ENCODE measurements at regions not wholly inside any gene's neighbourhood (a gene's known extent, or its start where the extent isn't known, plus 50 kb on each side); places are given as distances from the start of the nearest gene placed in this dataset.

- H3K27ac ChIP-seq (ENCODE audit: extremely low read depth, low read depth, low read length): no peak overlapping the region
- no peak overlapping the region for H3K4me3 ChIP-seq (ENCODE audit: low read depth, low read length)
- H3K9me3 ChIP-seq (ENCODE audit: control insufficient read depth, insufficient read depth, low read depth, low read length): no peaks in the 10 kb centered on the region
- no peaks in the 10 kb centered on the region for H3K36me3 ChIP-seq (ENCODE audit: control insufficient read depth in 2 of 2, insufficient read depth in 1 of 2, low read length in 2 of 2)
- TF ChIP-seq ZNF837 (tag by site-specific recombination; IDR thresholded peaks at IDR 0.05): no peak
- ChIA-PET CTCF (no interaction called here), POLR2A (no interaction called here)
- H3K4me1 ChIP-seq (ENCODE audit: control insufficient read depth, insufficient read depth, low read length): no peaks in the 10 kb centered on the region
Measured at GRCh38 chr13:90552702-90553101, 794.8 kb upstream of the MIR17HG start.

GRCh38 chr13:90553159-90553558 lies 794.3 kb upstream of the MIR17HG start:
- ChIA-PET CTCF (no interaction called here), POLR2A (no interaction called here)
- Histone ChIP-seq H3K36me3 (ENCODE audit: control insufficient read depth in 2 of 2, insufficient read depth in 1 of 2, low read length in 2 of 2) (no peaks in the 10 kb centered on the region), H3K9me3 (ENCODE audit: control insufficient read depth, insufficient read depth, low read depth, low read length) (no peaks in the 10 kb centered on the region), H3K4me3 (ENCODE audit: low read depth, low read length) (no peak overlapping the region), H3K27ac (ENCODE audit: extremely low read depth, low read depth, low read length) (no peak overlapping the region), H3K4me1 (ENCODE audit: control insufficient read depth, insufficient read depth, low read length) (no peaks in the 10 kb centered on the region)
- TF ChIP-seq ZBTB6 (tag by site-specific recombination; IDR thresholded peaks at IDR 0.05) (no peak), ZNF239 (tag by site-specific recombination; IDR thresholded peaks at IDR 0.05) (no peak), INSM2 (tag by site-specific recombination; IDR thresholded peaks at IDR 0.05) (no peak), ZSCAN16 (tag by site-specific recombination; IDR thresholded peaks at IDR 0.05) (no peak), ZNF2 (tag by site-specific recombination; IDR thresholded peaks at IDR 0.05) (no peak), ZNF623 (tag by site-specific recombination; IDR thresholded peaks at IDR 0.05) (no peak), ZNF768 (tag by site-specific recombination; IDR thresholded peaks at IDR 0.05) (no peak), ZNF692 (tag by site-specific recombination; IDR thresholded peaks at IDR 0.05) (no peak), ZNF341 (tag by site-specific recombination; IDR thresholded peaks at IDR 0.05; ENCODE audit: low read depth) (no peak), ZNF148 (tag by site-specific recombination; IDR thresholded peaks at IDR 0.05; ENCODE audit: borderline replicate concordance) (no peak), ZFP37 (tag by site-specific recombination; IDR thresholded peaks at IDR 0.05) (no peak), ZNF513 (tag by site-specific recombination; IDR thresholded peaks at IDR 0.05) (no peak)

- ChIA-PET CTCF (no interaction called here), POLR2A (no interaction called here)
- Histone ChIP-seq H3K4me3 (ENCODE audit: low read depth, low read length) (no peak overlapping the region), H3K9me3 (ENCODE audit: control insufficient read depth, insufficient read depth, low read depth, low read length) (no peaks in the 10 kb centered on the region), H3K4me1 (ENCODE audit: control insufficient read depth, insufficient read depth, low read length) (no peaks in the 10 kb centered on the region), H3K36me3 (ENCODE audit: control insufficient read depth in 2 of 2, insufficient read depth in 1 of 2, low read length in 2 of 2) (no peaks in the 10 kb centered on the region), H3K27ac (ENCODE audit: extremely low read depth, low read depth, low read length) (no peak overlapping the region)
- TF ChIP-seq ZNF677 (tag by site-specific recombination; IDR thresholded peaks at IDR 0.05) (no peak), SETDB1 (IDR thresholded peaks at IDR 0.05; ENCODE audit: insufficient read length, low read length) (no peak), ZNF658 (tag by site-specific recombination; IDR thresholded peaks at IDR 0.05) (no peak), ZNF521 (tag by site-specific recombination; IDR thresholded peaks at IDR 0.05) (no peak), GLIS2 (tag by site-specific recombination; IDR thresholded peaks at IDR 0.05) (no peak), BCL11A (tag by site-specific recombination; IDR thresholded peaks at IDR 0.05; ENCODE audit: low read depth) (no peak), ZNF501 (tag by site-specific recombination; IDR thresholded peaks at IDR 0.05) (no peak), ZNF548 (tag by site-specific recombination; IDR thresholded peaks at IDR 0.05) (no peak), TRIM28 (IDR thresholded peaks at IDR 0.05; ENCODE audit: borderline replicate concordance, low read length) (no peak), ZNF785 (tag by site-specific recombination; IDR thresholded peaks at IDR 0.05) (no peak), SALL2 (tag by site-specific recombination; IDR thresholded peaks at IDR 0.05; ENCODE audit: borderline replicate concordance) (no peak), ZFHX2 (tag by site-specific recombination; conservative IDR thresholded peaks at IDR 0.05) (no peak), ZNF10 (tag by site-specific recombination; IDR thresholded peaks at IDR 0.05) (no peak)
Measured at GRCh38 chr13:90557626-90558025, 789.9 kb upstream of the MIR17HG start.

All from HEK293 (cell line).